HepG2 (cell line): ENCODE measurements at regions not wholly inside any gene's neighbourhood (a gene's known extent, or its start where the extent isn't known, plus 50 kb on each side); places are given as distances from the start of the nearest gene placed in this dataset.

Experiments
- ATAC-seq: fragments of 200-7000 bp; cut with Tn5 transposase; 3 replicates; pipeline ENCODE4 v1.9.1; 2020; ENCODE audit warnings: mild to moderate bottlenecking, moderate library complexity
- BruUV-seq: library from RNA; stranded (reverse); fragments of 400-500 nt; replicated peaks from 2 replicates; lab custom pipeline; 2021; lab: Mats Ljungman, UMichigan
- CTCF ChIA-PET: fragments of 300-600 bp; formaldehyde crosslinking; extraction: SDS; loops from one replicate; lab custom pipeline; 2021; ENCODE audit warnings: low total read pairs, inconsistent platforms, low intra/inter-chr PET ratio; lab: Yijun Ruan, JAX
- POLR2A ChIA-PET: fragments of 350-600 bp; sonication (Branson Sonifier 250); formaldehyde crosslinking; loops from one replicate; lab custom pipeline; 2020; ENCODE audit warnings: antibody characterized with exemption, inconsistent platforms; lab: Yijun Ruan, JAX
- DNase-seq: peaks from one replicate; pipeline ENCODE4 v3.0.0-alpha.2; 2015; ENCODE audit warnings: low spot score
- FAIRE-seq: peaks from 3 replicates; lab custom pipeline; 2011; peaks lifted over from hg19 to GRCh38; lab: Jason Lieb, UNC
- H2AFZ ChIP-seq: one replicate; pipeline ENCODE4 v1.6.1; 2011; ENCODE audit warnings: low read length, inconsistent platforms
- H3K27ac ChIP-seq: fragments of 300-600 bp; 3 replicates; pipeline ENCODE4 v1.8.0; 2011; ENCODE audit warnings: mixed run types, mild to moderate bottlenecking, mixed read lengths, low read length, inconsistent platforms; ENCODE audit not compliant: insufficient read depth; ENCODE audit errors: extremely low read length
- H3K27me3 ChIP-seq, 2 experiments: fragments of 200-600 bp in 1 of 2; 2 replicates in 1 of 2; 3 replicates in 1 of 2; pipeline versions ENCODE4 v1.6.0 to v1.8.0; 2011; ENCODE audit warnings: low read length in 2 of 2, mild to moderate bottlenecking in 2 of 2, moderate library complexity in 2 of 2, inconsistent platforms in 1 of 2; ENCODE audit not compliant: insufficient read depth in 2 of 2, control insufficient read depth in 1 of 2
- H3K36me3 ChIP-seq, 2 experiments: fragments of 200-600 bp in 1 of 2; replicated peaks in 1 of 2; 2 replicates in 1 of 2; 3 replicates in 1 of 2; pipeline versions ENCODE4 v1.5.1 to v1.8.0; 2011; ENCODE audit warnings: low read length in 2 of 2, inconsistent platforms in 1 of 2; ENCODE audit not compliant: insufficient read depth in 2 of 2, control insufficient read depth in 1 of 2
- H3K4me1 ChIP-seq: 2 replicates; pipeline ENCODE4 v1.5.1; 2012; ENCODE audit warnings: low read length, inconsistent platforms; ENCODE audit not compliant: insufficient read depth
- H3K4me2 ChIP-seq: 2 replicates; pipeline ENCODE4 v1.6.0; 2011; ENCODE audit warnings: low read depth, low read length, inconsistent platforms
- H3K4me3 ChIP-seq, 3 experiments: fragments of 200-600 bp in 1 of 3; sonication (generic), shearing (Covaris generic) in 1 of 3; replicated peaks in 1 of 3; 2 replicates each; pipeline ENCODE4 v1.5.1; 2011 to 2016; ENCODE audit warnings: low read length in 3 of 3, inconsistent platforms in 2 of 3, low read depth in 2 of 3, mild to moderate bottlenecking in 2 of 3, control low read depth in 1 of 3, mixed read lengths in 1 of 3; ENCODE audit not compliant: insufficient read depth in 1 of 3
- H3K79me2 ChIP-seq: one replicate; pipeline ENCODE4 v1.6.1; 2011; ENCODE audit warnings: low read length, inconsistent platforms; ENCODE audit not compliant: insufficient read depth
- H3K9ac ChIP-seq: 2 replicates; pipeline ENCODE4 v1.6.0; 2011; ENCODE audit warnings: mild to moderate bottlenecking, low read depth, low read length, inconsistent platforms; ENCODE audit not compliant: insufficient read depth
- H3K9me3 ChIP-seq: 2 replicates; pipeline ENCODE4 v1.5.1; 2012; ENCODE audit warnings: mild to moderate bottlenecking, low read length
- H4K20me1 ChIP-seq: 2 replicates; pipeline ENCODE4 v1.6.0; 2011; ENCODE audit warnings: inconsistent platforms, mild to moderate bottlenecking, low read length, moderate library complexity; ENCODE audit not compliant: insufficient read depth
- ATF5 ChIP-seq: sonication (generic); formaldehyde crosslinking; IDR thresholded peaks from 2 replicates; pipeline ENCODE4 v1.4.0; 2020; ENCODE audit warnings: mild to moderate bottlenecking, low read depth, missing genetic modification reagents
- ATF7 ChIP-seq, 2 experiments: fragments of 450-650 bp in 1 of 2; sonication (generic) in 1 of 2; formaldehyde crosslinking in 1 of 2; IDR thresholded peaks; 2 replicates each; pipeline versions ENCODE4 v1.4.0 to v1.6.1; 2016 to 2020; ENCODE audit warnings: antibody characterized with exemption in 1 of 2, mild to moderate bottlenecking in 1 of 2, missing genetic modification reagents in 1 of 2
- ATF7-NPFF ChIP-seq: sonication (generic); formaldehyde crosslinking; IDR thresholded peaks from 2 replicates; pipeline ENCODE4 v1.8.1; 2023; ENCODE audit warnings: mild to moderate bottlenecking, low read depth, missing genetic modification reagents, moderate library complexity
- FLYWCH1 ChIP-seq: sonication (generic); formaldehyde crosslinking; IDR thresholded peaks from 2 replicates; pipeline ENCODE4 v1.8.1; 2023; ENCODE audit warnings: mild to moderate bottlenecking, missing genetic modification reagents
- GLI4 ChIP-seq: sonication (generic); formaldehyde crosslinking; IDR thresholded peaks from 2 replicates; pipeline ENCODE4 v1.5.1; 2020; ENCODE audit warnings: missing genetic modification reagents, mild to moderate bottlenecking, moderate library complexity, borderline replicate concordance
- HIC2 ChIP-seq: sonication (generic); formaldehyde crosslinking; IDR thresholded peaks from 2 replicates; pipeline ENCODE4 v1.9.0; 2022; ENCODE audit warnings: low read depth, missing genetic modification reagents
- POLR2AphosphoS5 ChIP-seq: IDR thresholded peaks from 2 replicates; pipeline ENCODE4 v1.6.1; 2012; ENCODE audit warnings: low read depth, low read length
- RFX1 ChIP-seq: fragments of 450-650 bp; IDR thresholded peaks from 2 replicates; pipeline ENCODE4 v1.6.1; 2017
- RXRB ChIP-seq: IDR thresholded peaks from 2 replicates; pipeline ENCODE4 v1.6.1; 2016; ENCODE audit warnings: borderline replicate concordance, missing genetic modification reagents, missing compliant biosample characterization
- SMAD9 ChIP-seq: sonication (generic); formaldehyde crosslinking; IDR thresholded peaks from 2 replicates; pipeline ENCODE4 v1.5.1; 2020; ENCODE audit warnings: mild to moderate bottlenecking, missing genetic modification reagents
- SP140L ChIP-seq: sonication (generic); formaldehyde crosslinking; IDR thresholded peaks from 2 replicates; pipeline ENCODE4 v1.4.0; 2020; ENCODE audit warnings: missing genetic modification reagents, borderline replicate concordance
- SRSF1 ChIP-seq: fragments of 200-400 bp; formaldehyde crosslinking; optimal IDR thresholded peaks from 2 replicates; pipeline ENCODE3; 2017; ENCODE audit warnings: mild to moderate bottlenecking, low read depth, low read length, moderate library complexity
- TOE1 ChIP-seq: sonication (generic); formaldehyde crosslinking; IDR thresholded peaks from 2 replicates; pipeline ENCODE4 v1.4.0; 2020; ENCODE audit warnings: mild to moderate bottlenecking, missing genetic modification reagents
- ZNF121 ChIP-seq: sonication (generic); formaldehyde crosslinking; IDR thresholded peaks from 2 replicates; pipeline ENCODE4 v1.5.0; 2020; ENCODE audit warnings: mild to moderate bottlenecking, missing genetic modification reagents
- ZNF224 ChIP-seq: sonication (generic); formaldehyde crosslinking; IDR thresholded peaks from 2 replicates; pipeline ENCODE4 v1.5.0; 2020; ENCODE audit warnings: mild to moderate bottlenecking, missing genetic modification reagents
- ZNF512 ChIP-seq: sonication (generic); formaldehyde crosslinking; IDR thresholded peaks from 2 replicates; pipeline ENCODE4 v1.4.0; 2020; ENCODE audit warnings: mild to moderate bottlenecking, missing genetic modification reagents
- ZNF678 ChIP-seq: sonication (generic); formaldehyde crosslinking; IDR thresholded peaks from 2 replicates; pipeline ENCODE4 v1.4.0; 2020; ENCODE audit warnings: mild to moderate bottlenecking, missing genetic modification reagents
- WGBS: methylation state at CpG from one replicate; pipeline ENCODE4 v1.1.6; 2017; ENCODE audit warnings: low lambda C conversion rate; 5-methylcytosine and 5-hydroxymethylcytosine counted together
- in situ Hi-C: cut with HindIII; loops from 2 replicates; pipeline ENCODE4 v1.10.0; 2017; ENCODE audit warnings: low pct_unique_long_range_greater_than_20kb; ENCODE audit not compliant: extremely low pct_ligation_motif_present
- intact Hi-C: fragments of 100-400 bp; cut with micrococcal nuclease; formaldehyde crosslinking; loops from one replicate; pipeline ENCODE4 v1.10.0; 2022; ENCODE audit not compliant: unreplicated experiment
- TF ChIP-seq, protein P1 (sequence below): sonication (generic); formaldehyde crosslinking; IDR thresholded peaks from 2 replicates; pipeline ENCODE4 v1.4.0; 2020; ENCODE audit warnings: missing genetic modification reagents
- TF ChIP-seq, protein P2 (sequence below): sonication (generic); formaldehyde crosslinking; IDR thresholded peaks from 2 replicates; pipeline ENCODE4 v1.8.0; 2022; ENCODE audit warnings: missing genetic modification reagents, mild to moderate bottlenecking, borderline replicate concordance

- Histone ChIP-seq H2AFZ (no peak overlapping the region), H3K9me3 (no peaks in the 10 kb centered on the region), H3K27me3 (no peaks in the 10 kb centered on the region; a peak in 1 of 5 replicates), H3K36me3 (no peaks in the 10 kb centered on the region), H3K79me2 (no peaks in the 10 kb centered on the region), H3K4me3 (no peak overlapping the region), H4K20me1 (no peaks in the 10 kb centered on the region), H3K9ac (no peak overlapping the region), H3K27ac (no peak overlapping the region), H3K4me1 (no peaks in the 10 kb centered on the region), H3K4me2 (no peak overlapping the region)
- DNase-seq (no peak), FAIRE-seq (no peak), ATAC-seq (no peak)
- in situ Hi-C loops (no loop called here), intact Hi-C loops (no loop called here)
- POLR2A ChIA-PET: no interaction called here
- 0% methylated on average over 1 of the region's 1 CpG for WGBS
- no TSS peak for BruUV-seq
- TF ChIP-seq RFX1: no peak
- no peak for TF ChIP-seq GLI4 (CRISPR knock-in tag)
- TF ChIP-seq FLYWCH1 (CRISPR knock-in tag): no peak
- TF ChIP-seq ZNF224 (CRISPR knock-in tag): no peak
- TF ChIP-seq ZNF512 (CRISPR knock-in tag): no peak
- no peak for TF ChIP-seq SMAD9 (CRISPR knock-in tag)
- TF ChIP-seq RXRB (CRISPR knock-in tag): no peak
- TF ChIP-seq, protein P1, sequence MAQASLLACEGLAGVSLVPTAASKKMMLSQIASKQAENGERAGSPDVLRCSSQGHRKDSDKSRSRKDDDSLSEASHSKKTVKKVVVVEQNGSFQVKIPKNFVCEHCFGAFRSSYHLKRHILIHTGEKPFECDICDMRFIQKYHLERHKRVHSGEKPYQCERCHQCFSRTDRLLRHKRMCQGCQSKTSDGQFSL (CRISPR knock-in tag): no peak
- TF ChIP-seq, protein P2, sequence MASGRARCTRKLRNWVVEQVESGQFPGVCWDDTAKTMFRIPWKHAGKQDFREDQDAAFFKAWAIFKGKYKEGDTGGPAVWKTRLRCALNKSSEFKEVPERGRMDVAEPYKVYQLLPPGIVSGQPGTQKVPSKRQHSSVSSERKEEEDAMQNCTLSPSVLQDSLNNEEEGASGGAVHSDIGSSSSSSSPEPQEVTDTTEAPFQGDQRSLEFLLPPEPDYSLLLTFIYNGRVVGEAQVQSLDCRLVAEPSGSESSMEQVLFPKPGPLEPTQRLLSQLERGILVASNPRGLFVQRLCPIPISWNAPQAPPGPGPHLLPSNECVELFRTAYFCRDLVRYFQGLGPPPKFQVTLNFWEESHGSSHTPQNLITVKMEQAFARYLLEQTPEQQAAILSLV: no peak
- no peak for TF ChIP-seq ATF7 (IDR thresholded peaks at IDR 0.05)
- no peak for TF ChIP-seq ATF7 (CRISPR knock-in tag; IDR thresholded peaks at IDR 0.05)
- no peak for TF ChIP-seq ZNF121 (CRISPR knock-in tag)
- no peak for TF ChIP-seq SP140L (CRISPR knock-in tag)
- TF ChIP-seq TOE1 (CRISPR knock-in tag): no peak
- TF ChIP-seq ATF5 (CRISPR knock-in tag): no peak
- TF ChIP-seq POLR2AphosphoS5: no peak
- no peak for TF ChIP-seq ZNF678
- no peak for TF ChIP-seq ATF7-NPFF (CRISPR knock-in tag)
- TF ChIP-seq SRSF1: no peak
- no peak for TF ChIP-seq HIC2 (CRISPR knock-in tag)
- CTCF ChIA-PET: no interaction called here
Observed at GRCh38 chr18:73407506-73407905, 539.7 kb upstream of the NETO1 start.
